Inflammatory macrophage (primary cell): ENCODE measurements at regions not wholly inside any gene's neighbourhood (a gene's known extent, or its start where the extent isn't known, plus 50 kb on each side); places are given as distances from the start of the nearest gene placed in this dataset.
"Not testable (repeated sequence)": the region's sequence is repeated elsewhere in the genome, so short reads cannot be mapped to it uniquely, and the experiment has no call there.

ENCODE experiments used
- DNase-seq, 2 donors: peaks; one replicate each; pipeline ENCODE4 v3.0.0-alpha.2; 2020 to 2022

DNA sequence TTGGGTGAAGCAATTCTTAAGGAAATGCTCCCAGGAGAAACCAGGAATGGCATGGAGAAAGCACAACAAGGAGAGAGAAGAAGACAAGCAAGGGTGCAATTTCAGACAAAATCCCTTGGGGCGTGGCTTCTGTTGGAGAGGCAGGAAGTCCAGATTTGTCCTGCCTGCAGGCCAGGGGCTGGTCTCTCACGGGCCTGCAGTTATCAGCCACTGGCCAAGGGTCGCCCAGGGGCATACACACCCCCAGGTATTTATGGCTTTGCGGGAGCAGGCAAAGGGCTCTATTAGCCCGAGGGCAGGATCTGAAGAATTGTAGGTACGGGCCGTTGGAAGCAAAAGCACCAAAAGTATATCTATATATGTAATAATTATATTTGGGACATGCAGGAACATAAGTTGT lies 87.7 kb downstream of the IYD start:
- DNase-seq: no peak

DNA sequence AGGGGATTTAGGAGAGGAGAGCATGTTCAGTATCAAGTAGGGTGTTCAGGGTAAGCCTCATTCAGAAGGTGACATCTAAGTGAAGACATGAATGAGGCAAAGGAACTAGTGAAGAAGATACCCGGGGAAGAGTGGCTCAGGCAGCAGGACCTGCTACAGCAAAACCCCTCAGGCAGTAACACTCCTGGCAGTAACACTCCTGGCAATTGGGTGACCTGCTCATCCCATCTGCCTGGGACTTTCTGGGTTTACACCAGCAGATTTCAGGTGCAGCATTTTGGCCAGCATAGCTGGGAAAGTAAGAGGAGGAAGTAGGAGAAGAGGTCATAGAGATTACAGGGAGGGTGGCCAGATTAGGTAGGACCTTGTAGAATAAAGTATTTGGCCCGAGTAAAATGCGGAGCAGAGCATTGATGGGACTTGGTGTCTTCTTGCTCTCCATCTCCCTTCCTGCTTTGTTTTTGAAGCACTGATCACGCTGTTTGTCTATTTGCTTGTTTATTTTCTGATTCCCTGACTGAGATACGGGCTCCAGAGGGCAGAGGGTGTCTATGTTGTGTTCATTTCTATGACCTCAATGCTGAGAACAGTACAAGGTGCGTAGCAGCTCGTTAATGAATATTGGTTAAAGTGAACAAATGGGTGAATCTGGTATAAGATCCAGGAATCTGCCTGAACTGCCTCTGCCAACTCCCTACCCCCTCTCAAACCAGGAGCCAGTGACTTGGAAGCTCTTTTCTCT lies 88.3 kb downstream of the IYD start:
- no peak for DNase-seq

DNA sequence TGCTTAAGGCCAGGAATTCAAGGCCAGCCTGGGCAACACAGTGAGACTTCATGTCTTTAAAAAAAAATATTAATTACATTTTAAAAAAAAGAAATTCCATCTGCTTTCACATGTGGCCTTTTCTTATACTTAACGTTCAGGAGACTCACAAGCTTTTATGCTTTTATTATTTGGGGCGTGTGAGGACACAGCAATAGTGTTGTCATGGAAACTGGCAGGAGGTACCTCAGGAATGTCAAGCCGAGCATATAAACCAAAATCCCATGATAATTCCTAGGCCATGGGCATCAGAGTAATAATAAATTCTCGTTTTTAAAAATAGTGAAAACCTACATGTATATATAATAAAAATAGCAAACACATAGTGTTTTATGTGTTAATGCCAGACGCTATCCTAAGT lies 89.8 kb downstream of the IYD start:
- DNase-seq: no peak

DNA sequence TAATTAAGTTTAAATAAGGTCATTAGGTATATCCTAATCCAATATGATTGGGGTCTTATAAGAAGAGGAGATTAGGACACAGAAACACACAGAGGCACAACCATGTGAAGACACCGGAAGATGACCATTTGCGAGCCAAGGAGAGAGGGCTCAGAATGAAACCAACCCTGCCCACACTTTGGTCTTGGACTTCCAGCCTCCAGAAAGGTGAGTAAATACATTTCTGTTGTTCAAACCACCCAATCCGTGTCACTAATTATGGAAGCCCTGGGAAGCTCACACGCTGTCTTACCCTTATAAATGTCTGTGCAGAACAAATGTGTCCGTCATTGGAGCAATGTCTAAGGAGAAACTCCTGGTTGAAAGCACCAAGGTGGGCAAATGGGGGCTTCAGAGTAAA lies 95.0 kb downstream of the IYD start:
- DNase-seq: no peak

DNA sequence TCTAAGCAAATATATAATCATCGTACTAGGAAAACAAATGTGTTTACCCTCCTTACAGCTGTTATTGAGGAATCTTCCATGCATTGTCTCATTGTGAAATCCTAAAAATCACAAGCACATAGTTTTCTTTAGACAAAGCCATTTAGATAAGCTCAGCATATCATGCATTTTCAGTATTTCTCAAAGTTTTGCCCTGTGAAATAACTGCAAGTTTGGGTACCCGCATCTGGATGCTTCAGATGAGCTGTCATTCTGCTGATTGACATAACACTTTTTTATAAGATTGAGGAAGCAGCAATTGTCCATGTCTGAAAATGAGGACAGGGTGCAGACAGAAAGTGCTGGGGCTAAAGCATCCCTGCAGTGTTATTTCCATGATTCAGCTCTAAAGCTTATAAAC lies 96.2 kb downstream of the IYD start:
- DNase-seq: no peak

DNA sequence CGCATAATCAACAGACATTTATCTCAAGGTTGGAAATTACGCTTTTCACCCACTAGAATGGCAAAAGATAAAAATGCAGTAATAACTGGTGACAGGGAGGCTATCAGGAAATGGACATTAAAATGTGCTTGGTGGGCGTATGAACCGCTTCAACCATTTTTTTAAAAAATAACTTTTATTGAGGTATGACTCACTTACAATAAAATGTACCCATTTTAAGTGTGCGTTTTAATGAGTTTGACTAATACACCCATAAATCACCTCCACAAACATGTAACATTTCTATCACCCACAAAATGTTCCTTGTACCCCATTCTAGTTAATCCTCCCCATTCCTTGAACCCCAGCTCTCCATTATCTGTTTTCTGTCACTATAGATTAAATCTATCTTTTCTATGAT lies 96.8 kb downstream of the IYD start:
- no peak for DNase-seq

DNA sequence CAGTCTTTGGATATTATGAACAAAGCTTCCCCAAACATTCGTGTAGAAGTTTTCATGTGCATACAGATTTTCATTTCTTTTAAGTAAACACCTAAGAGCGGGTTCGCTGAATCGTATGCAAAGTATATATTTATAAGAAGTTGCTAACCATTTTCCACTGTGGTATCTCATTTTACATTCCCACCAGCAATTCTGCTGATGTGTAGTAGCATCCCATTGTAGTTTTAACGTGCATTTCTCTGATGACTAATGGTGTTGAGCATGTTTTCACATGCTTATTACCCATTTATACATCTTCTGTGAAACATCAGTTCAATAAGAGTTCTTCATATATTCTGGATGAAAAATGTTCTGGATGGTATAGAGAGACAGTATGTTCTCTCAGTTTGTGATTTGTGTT lies 97.4 kb downstream of the IYD start:
- no peak for DNase-seq

DNA sequence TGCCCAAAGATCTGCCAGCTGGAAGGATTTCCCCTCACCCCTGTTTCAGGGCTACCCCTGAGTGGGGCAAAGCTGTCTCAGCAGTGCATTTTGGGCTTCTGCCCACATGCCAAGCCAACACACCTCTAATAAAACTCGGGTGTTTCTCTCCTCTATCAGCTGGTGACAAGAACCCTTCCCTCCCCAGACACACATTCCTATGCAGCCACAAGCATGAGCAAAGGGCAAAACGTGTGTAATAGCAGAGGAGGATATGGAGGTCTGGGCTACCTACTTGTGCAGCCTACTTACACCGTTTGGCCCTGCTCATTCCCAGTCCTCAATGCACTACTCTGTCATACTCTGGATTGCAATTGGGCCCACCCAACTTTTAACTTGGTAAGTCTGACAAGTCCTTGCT lies 101.3 kb downstream of the IYD start:
- DNase-seq: no peak

DNA sequence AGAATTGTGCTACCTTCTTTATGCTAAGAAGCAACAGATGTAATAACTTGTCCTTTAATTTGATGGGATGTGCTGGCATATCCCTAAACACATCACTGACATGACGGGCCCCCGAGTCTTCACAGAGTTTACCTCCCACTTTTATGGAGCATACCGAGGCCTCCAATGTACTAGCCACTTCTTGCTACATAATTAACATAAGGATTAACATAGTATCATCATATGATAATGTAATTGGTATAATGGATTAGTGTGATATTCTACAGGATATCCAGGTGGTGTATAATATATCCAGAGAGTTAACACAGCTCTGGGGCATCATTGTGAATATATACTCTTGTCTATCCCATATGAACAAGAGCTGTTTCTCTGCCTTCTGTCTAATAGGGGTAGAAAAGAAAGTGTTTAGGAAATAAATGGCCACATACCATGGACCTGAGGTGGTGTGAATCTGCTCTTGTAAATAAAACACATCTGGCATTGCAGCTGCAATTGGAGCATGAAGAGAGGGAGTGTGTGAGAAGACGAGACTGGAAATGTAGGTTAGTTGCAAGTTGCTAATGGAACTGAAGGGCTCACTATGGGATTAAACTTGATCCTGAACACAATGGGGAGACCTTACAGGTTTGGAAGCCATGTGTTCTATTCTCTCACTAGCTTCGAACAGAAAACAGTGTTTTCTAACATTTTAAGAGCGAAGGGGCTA lies 102.3 kb downstream of the IYD start:
- no peak for DNase-seq

DNA sequence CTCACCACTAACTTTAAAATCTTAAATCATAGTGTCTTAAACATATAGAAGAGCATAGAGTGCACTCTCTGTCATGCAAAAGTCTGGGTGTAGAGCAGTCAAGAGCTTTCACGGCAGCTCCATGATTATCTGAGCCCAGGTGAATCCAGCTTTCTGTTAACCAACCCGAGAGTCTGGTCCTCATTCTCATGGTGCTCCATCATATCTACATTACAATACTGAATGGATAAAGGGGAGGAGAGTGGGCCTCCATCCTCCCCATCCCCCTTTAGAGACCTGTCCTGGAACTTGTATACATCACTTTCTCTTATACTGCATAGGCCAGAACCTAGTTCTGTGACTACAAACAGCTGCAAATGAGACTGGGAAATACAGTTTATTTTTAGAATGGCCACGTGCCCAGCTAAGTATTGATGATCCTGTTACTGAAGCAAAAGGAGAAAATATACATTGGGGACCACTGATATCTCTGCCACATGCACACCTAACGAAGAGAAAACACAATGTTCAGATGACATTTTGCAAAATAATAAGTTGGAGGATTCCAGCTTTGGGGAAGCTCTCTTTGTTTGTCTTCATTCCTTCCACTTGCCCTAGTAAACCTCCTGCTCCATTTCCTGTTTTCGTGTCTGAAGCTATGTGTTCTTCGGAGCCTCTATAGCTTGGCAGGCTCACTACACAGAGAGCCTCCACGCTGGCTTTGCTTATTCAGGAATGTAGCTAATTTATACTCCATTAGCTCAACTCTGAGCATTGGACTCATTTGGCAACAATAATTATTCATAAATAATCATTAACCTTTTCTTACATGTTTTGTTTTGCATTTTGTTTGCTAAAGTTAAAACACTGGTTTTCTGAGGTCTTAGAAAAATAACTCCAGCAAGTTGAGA lies 110.1 kb downstream of the IYD start:
- no peak for DNase-seq

DNA sequence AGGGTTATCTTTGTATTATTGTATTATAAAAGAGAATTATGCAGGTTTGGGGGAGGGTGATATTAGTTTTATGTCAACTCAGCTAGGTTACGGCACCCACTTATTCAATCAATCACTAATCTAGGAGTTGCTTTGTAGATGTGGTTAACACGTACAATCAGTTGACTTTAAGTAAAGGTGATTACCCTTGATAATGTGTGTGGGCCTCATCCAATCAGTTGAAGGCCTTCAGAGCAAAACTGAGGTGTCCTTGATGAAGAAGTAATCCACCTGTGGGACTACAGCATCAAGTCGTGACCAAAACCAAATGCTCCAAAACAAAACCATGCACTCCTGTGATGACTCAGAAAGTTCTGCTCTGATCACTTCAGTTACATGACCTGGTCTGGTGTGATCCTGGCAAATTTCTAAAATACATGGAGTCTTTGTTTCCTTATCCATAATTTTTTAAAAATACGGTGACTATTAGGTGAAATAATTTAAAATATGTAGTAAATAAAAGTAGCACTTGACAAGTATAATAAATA lies 114.1 kb downstream of the IYD start:
- no peak for DNase-seq

DNA sequence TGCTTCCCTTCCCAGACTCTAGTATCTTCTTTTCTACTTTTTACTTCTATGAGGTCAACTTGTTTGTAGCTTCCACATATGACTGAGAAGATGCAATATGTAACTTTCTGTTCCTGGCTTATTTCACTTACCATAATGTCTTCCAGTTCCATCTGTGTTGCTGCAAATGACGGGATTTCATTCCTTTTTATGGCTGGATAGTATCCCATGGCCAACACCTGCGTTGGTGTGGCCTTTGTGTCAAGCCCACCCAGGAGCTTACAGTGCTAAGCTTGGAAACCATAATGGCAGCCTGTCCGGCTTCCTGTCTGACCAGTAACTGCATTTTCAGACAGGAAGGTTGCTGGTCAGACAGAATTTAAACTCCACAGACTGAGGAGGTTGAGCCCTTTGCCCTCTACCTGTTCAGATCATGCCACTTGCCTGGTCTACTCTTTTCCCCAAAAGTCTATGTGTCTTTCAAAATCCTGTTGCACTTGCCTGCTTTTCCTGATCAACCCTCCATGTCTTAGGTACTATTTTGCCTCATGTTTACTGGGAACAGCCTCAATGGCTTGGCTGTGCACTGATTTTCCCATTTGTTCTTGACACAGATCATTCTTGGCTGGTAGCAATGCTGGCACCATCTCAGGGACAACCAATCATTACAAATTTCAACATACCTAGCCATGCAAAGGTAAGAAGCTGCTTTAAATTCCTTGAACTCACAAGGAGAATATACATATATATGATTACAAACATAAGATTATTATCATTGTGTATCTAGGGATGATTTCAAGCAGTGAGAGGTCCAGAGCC lies 114.3 kb upstream of the PLEKHG1 start:
- DNase-seq: no peak

DNA sequence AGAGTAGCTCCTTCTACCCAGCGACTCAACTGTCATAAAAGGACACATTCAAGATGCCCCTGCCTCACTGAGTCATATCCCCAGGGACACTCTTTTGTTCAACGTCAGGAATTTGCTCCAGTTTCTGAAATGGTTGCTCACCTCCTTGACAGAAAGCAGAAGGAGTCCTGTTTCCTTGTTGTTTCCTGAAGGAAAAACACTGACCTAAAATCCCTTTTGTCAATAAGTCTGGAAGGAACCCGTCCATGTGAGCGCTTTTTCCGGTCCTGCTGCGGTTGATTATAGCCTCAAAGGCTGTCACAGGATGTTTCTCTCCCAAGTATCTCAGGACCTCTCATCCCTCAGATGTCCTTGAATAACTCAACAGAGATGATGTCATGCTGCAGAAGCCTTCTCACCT lies 113.6 kb upstream of the PLEKHG1 start:
- DNase-seq: no peak

DNA sequence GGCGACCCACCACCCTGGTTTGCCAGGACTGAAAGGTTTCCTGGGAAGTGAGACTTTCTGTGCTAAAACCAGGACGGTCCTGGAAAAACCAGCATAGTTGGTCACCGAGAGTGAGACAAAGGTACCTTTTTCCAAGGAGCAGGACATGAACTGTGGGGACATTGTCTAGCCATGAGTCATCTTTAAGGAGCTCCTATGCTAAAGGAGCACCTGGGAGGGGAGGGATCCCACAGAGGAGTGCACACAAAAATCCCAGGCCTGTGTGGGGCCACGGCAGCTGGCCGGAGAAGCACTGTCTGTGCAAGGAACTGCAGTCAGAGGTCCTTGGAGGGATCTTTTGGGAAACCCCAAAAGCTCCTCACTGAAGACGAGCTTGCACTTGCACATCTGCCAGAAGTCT lies 109.1 kb upstream of the PLEKHG1 start:
- no peak for DNase-seq

DNA sequence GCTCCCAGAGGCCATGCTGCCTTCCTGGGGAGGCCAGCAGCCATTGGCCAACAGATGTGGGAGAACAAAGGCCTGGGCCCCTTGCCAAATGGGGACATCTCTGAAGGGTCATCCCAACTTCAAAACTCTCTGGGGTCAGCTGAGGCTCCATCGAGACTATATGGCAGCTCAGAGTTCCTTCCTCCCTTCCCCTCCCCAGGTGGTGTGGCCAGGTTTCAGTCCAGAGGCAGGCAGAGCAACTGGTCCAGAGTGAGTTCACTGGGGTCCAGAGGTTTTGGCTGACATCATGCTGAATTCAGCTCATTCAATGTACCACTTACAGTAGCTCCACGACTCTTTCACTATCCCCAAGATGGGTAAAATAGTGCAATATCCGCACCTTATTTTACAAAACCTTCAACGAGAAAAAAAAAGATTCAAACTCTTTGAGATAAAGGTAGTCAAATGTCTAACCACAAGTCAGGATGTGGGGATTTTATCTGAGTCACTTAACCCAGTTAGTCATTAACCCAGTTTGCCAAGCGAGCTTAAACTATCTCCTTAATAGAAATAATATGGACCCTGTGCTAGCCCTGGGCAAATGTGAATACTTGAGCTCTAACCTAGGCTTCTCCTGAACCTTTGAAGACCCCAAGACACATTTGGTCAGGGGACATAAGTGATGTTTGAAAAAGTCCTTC lies 108.4 kb upstream of the PLEKHG1 start:
- DNase-seq: no peak

DNA sequence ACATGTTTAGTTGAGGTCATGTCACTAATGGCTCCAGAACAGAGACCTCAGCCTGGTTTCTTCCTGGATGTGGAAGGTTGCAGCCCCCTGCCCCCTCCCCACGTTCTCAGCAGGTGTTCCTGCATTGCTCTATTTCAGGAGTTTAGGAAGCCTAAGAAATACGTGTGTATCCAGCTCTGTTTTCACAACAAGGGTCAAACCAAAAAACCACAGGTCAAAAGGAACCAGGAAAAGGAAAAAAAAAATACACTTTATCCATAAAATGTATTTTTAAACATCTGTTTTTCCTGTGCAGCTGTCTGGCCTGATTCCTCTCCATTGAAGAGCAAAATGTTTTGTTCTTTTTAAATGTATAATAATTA lies 107.9 kb upstream of the PLEKHG1 start:
- DNase-seq: no peak

DNA sequence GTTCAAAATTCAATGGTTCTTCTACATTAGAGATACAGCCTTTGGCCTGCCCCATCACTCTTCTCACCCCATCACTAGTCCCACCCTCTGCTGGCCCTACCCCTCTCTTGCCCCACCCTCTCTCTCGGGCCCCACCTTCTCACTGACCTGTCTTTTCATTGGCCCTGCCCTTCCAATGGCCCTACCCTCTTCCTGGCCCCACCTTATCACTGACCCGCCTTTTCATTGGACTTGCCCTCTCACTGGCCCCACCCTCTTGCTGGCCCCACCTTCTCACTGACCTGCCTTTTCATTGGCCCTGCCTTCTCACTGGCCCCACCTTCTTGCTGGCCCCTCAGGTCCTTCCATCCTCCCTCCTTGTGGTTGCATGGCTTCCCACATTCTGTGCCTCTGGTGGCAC lies 107.2 kb upstream of the PLEKHG1 start:
- no peak for DNase-seq

DNA sequence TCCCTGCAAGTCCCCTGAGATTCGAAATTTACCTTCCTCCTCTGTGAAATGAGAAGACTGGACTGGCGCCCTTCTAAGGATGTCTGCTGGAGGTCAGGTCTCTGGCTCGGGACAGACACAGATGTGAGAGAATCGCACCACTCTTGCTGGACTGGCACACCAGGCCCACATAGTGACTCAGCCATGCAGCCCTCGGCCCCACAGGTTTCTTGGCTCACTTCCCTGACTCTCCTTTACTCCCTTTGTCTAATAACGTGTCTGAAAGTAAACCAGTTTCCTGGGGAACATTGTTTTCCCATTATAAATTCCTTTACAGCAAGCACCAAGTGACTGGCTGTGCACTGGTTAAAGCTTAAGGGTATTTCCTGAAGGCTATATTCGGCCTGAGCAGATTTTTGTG lies 106.7 kb upstream of the PLEKHG1 start:
- no peak for DNase-seq

DNA sequence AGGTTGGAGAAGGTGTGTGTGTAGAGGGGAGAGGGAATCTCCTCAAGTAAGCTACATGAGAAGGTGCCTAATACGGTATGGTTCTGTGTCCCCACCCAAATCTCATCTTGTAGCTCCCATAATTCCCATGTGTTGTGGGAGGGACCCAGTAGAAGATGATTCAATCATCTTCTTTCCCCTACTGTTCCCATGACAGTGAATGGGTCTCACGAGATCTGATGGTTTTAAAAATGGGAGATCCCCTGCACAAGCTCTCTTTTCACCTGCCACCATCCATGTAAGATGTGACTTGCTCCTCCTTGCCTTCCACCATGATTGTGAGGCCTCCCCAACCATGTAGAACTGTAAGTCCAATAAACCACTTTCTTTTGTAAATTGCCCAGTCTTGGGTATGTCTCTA lies 106.1 kb upstream of the PLEKHG1 start:
- DNase-seq: not testable (repeated sequence)

DNA sequence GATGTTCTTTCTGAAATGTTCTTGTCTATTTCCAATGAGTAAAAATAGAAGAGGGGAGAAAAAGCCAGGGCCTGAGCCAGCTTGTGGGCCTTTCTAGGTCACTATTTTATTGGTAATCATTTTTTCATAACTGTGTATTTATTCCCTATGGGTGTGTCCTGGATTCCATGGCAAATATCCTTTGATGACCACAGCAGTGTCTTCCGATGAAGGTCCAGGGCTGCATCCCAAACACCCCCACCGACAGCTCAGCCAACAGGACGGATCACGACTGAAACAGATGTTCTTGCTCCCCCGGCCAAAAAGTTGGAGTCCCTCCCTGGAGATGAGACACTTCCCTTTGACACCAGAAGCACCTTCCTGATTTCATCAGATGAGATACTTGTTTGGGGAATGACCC lies 105.4 kb upstream of the PLEKHG1 start:
- DNase-seq: no peak

DNA sequence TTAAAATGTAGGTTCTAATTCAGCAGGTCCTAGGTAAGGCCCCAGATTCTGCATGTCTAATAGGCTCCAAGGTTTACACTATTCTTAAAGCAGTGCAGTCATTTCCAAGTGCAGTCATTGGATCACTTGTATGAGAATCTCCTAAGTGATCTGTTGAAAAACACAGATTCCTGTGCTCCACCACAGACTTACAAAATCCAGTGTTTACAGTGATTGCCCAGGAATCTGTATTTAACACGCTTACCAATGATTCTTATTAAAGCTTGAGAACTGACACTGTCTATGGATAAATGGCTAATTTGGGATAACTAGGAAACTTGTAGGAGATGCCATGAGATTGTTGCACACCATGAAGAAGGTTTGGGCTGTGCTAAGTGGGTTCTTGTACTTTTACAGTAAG lies 104.6 kb upstream of the PLEKHG1 start:
- DNase-seq: no peak

DNA sequence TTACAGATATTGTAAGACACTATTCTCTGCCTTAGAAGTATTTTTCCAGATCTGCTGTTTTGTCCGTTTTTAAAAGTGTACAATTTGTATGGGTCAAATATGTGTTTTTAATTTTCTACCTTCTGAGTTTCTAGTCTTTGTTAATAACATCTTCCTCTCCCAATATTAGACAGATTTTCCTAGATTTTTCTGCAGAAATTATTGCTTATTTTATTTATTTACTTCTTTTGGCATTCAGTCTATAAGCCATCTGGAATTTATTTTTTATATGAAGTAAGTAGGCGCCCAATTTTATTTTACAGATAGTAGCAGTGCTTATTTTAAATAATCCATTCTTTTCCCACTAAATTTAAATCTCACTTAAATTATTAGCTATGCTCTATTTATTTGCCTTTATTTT lies 103.1 kb upstream of the PLEKHG1 start:
- DNase-seq: no peak
